PFSK-1 (cell line): ENCODE measurements at regions not wholly inside any gene's neighbourhood (a gene's known extent, or its start where the extent isn't known, plus 50 kb on each side); places are given as distances from the start of the nearest gene placed in this dataset.

Experiments used
- POLR2AphosphoS5 ChIP-seq: IDR thresholded peaks from 2 replicates; pipeline ENCODE4 v1.6.1; 2012; ENCODE audit warnings: low read depth, mild to moderate bottlenecking, control low read depth, low read length, moderate library complexity
- SIN3A ChIP-seq: IDR thresholded peaks from 2 replicates; pipeline ENCODE4 v1.6.1; 2012; ENCODE audit warnings: mild to moderate bottlenecking, low read length, moderate library complexity, borderline replicate concordance; ENCODE audit not compliant: insufficient read depth
- TAF1 ChIP-seq: IDR thresholded peaks from 2 replicates; pipeline ENCODE4 v1.6.1; 2012; ENCODE audit warnings: low read length, control low read depth, borderline replicate concordance; ENCODE audit not compliant: insufficient read depth

DNA sequence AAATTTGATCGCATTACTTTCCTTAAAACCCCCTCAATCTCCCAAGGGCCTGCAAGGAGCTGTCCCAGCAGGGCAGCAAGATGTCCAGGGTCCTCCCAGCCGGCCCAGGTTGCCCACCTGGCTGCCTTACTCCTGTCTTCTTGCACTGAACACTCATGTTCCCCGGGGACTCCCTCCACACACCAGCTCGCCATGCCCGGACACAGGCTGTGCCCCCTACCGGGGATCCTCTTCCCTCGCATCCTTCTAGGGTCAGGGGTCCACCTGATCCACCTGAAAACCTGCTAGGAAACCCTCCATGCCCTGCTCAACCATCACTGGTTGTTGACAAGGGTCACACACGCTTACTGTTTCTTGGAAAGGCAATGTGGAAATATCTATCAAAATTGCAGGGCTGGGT is 172.0 kb upstream of the MSX2 start:
- TF ChIP-seq POLR2AphosphoS5 (no peak), TAF1 (no peak), SIN3A (no peak)
